Liver (tissue), 8 donors: ENCODE measurements at regions not wholly inside any gene's neighbourhood (a gene's known extent, or its start where the extent isn't known, plus 50 kb on each side); places are given as distances from the start of the nearest gene placed in this dataset.

Experiments
- DNase-seq: peaks from one replicate; pipeline ENCODE4 v3.0.0-alpha.2; 2017; ENCODE audit warnings: low spot score
- H3K27ac ChIP-seq, 2 donors: one replicate each; pipeline ENCODE4 v1.7.0; 2013; ENCODE audit warnings: inconsistent platforms in 2 of 2, low read length in 2 of 2, control low read depth in 1 of 2, low read depth in 1 of 2, mild to moderate bottlenecking in 1 of 2
- H3K27me3 ChIP-seq, 4 donors: one replicate each; pipeline versions ENCODE4 v1.6.1 to v1.7.0; 2013; ENCODE audit warnings: low read length in 3 of 4, inconsistent platforms in 1 of 4, mild to moderate bottlenecking in 1 of 4, moderate library complexity in 1 of 4; ENCODE audit not compliant: control insufficient read depth in 4 of 4, insufficient read depth in 4 of 4
- H3K36me3 ChIP-seq, 4 donors: one replicate each; pipeline versions ENCODE4 v1.6.1 to v1.7.0; 2013; ENCODE audit warnings: low read length in 3 of 4, mild to moderate bottlenecking in 3 of 4, low read depth in 1 of 4, moderate library complexity in 1 of 4; ENCODE audit not compliant: control insufficient read depth in 4 of 4, insufficient read depth in 3 of 4
- H3K4me1 ChIP-seq, 4 donors: one replicate each; pipeline versions ENCODE4 v1.6.1 to v1.7.0; 2013; ENCODE audit warnings: low read length in 3 of 4, mild to moderate bottlenecking in 3 of 4, moderate library complexity in 1 of 4; ENCODE audit not compliant: control insufficient read depth in 4 of 4, insufficient read depth in 4 of 4
- H3K4me3 ChIP-seq, 3 donors: one replicate each; pipeline versions ENCODE4 v1.6.1 to v1.7.0; 2013; ENCODE audit warnings: low read length in 3 of 3, control low read depth in 1 of 3, low read depth in 1 of 3, mild to moderate bottlenecking in 1 of 3
- H3K9ac ChIP-seq, 2 donors: one replicate each; pipeline ENCODE4 v1.7.0; 2013; ENCODE audit warnings: low read length in 2 of 2, mild to moderate bottlenecking in 2 of 2, moderate library complexity in 2 of 2, control low read depth in 1 of 2, low read depth in 1 of 2
- H3K9me3 ChIP-seq, 4 donors: one replicate each; pipeline versions ENCODE4 v1.6.1 to v1.7.0; 2013; ENCODE audit warnings: low read length in 3 of 4; ENCODE audit not compliant: control insufficient read depth in 4 of 4
- EGR1 ChIP-seq, 2 donors: IDR thresholded peaks; 2 replicates each; pipeline ENCODE4 v1.6.1; 2016 to 2018; ENCODE audit warnings: antibody characterized with exemption in 2 of 2, low read depth in 2 of 2
- FOXA1 ChIP-seq: IDR thresholded peaks from 2 replicates; pipeline ENCODE4 v1.6.1; 2016; ENCODE audit warnings: antibody characterized with exemption
- FOXA2 ChIP-seq: IDR thresholded peaks from 2 replicates; pipeline ENCODE4 v1.6.1; 2016; ENCODE audit warnings: antibody characterized with exemption
- HNF4G ChIP-seq: IDR thresholded peaks from 2 replicates; pipeline ENCODE4 v1.6.1; 2016; ENCODE audit warnings: antibody characterized with exemption
- JUND ChIP-seq, 2 donors: IDR thresholded peaks; 2 replicates each; pipeline ENCODE4 v1.6.1; 2016; ENCODE audit warnings: antibody characterized with exemption in 2 of 2
- MAX ChIP-seq: IDR thresholded peaks from 2 replicates; pipeline ENCODE4 v1.6.1; 2016; ENCODE audit warnings: antibody characterized with exemption
- NR2F2 ChIP-seq: IDR thresholded peaks from 2 replicates; pipeline ENCODE4 v1.6.1; 2016; ENCODE audit warnings: antibody characterized with exemption
- RAD21 ChIP-seq, 2 donors: IDR thresholded peaks; 2 replicates each; pipeline ENCODE4 v1.6.1; 2016; ENCODE audit warnings: antibody characterized with exemption in 2 of 2, mild to moderate bottlenecking in 2 of 2
- RXRA ChIP-seq, 2 donors: IDR thresholded peaks; 2 replicates each; pipeline ENCODE4 v1.6.1; 2017 to 2018; ENCODE audit warnings: antibody characterized with exemption in 2 of 2, mild to moderate bottlenecking in 1 of 2
- SP1 ChIP-seq: IDR thresholded peaks from 2 replicates; pipeline ENCODE4 v1.6.1; 2018; ENCODE audit warnings: antibody characterized with exemption, mild to moderate bottlenecking
- TAF1 ChIP-seq: conservative IDR thresholded peaks from 2 replicates; pipeline ENCODE4 v1.6.1; 2016; ENCODE audit warnings: antibody characterized with exemption, mild to moderate bottlenecking
- ZBTB33 ChIP-seq: IDR thresholded peaks from 2 replicates; pipeline ENCODE4 v1.6.1; 2016; ENCODE audit warnings: antibody characterized with exemption
- WGBS: extraction: QIAGEN DNeasy Blood & Tissue Kit; methylation state at CpG from one replicate; pipeline ENCODE4 v1.1.7; 2013; 5-methylcytosine and 5-hydroxymethylcytosine counted together
- TF ChIP-seq, protein P1 (sequence below): IDR thresholded peaks from 2 replicates; pipeline ENCODE4 v1.6.1; 2016; ENCODE audit warnings: antibody characterized with exemption, mild to moderate bottlenecking
- TF ChIP-seq, protein P2 (sequence below): IDR thresholded peaks from 2 replicates; pipeline ENCODE4 v1.6.1; 2016; ENCODE audit warnings: antibody characterized with exemption
- TF ChIP-seq, protein P3 (sequence below): fragments of 150-350 bp; IDR thresholded peaks from 2 replicates; pipeline ENCODE4 v1.5.1; 2017; ENCODE audit warnings: improper control_type of control experiment, low read depth, low read length; ENCODE audit not compliant: missing input control
- donor health status: healthy.
- donor health status: healthy.
- donor health status: healthy.
- donor health status: healthy.
- donor health status: healthy.

DNA sequence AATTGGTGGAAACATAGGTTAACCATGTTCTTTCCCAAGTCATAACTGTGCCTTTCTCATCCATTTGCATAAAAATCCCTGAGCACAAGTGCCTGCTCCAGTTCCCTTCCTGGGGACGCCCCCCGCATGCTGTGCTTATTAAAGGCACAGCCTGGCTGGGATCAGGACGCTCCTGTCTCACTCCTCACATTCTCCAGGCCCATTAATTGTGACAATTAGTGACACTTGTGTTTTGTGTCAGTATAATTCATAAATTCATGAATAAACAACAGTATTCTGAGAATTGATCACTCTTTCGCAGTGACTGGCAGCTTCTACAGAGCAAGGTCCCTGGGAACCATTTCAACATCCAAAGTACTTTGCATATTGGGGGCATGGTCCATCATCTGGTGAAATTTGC lies 1354.4 kb downstream of the TBC1D22A start:
- Histone ChIP-seq H3K9me3 (peaks cover 0 to 3% (median 0%) of the 10 kb centered on the region in 4 donors), H3K27me3 (peaks cover 0 to 3% (median 0%) of the 10 kb centered on the region in 4 donors), H3K4me3 (no peak overlapping the region), H3K27ac (no peak overlapping the region), H3K9ac (no peak overlapping the region), H3K36me3 (no peaks in the 10 kb centered on the region), H3K4me1 (no peaks in the 10 kb centered on the region)
- TF ChIP-seq NR2F2 (no peak), RAD21 (IDR thresholded peaks at IDR 0.05) (no peak), ZBTB33 (no peak), JUND (IDR thresholded peaks at IDR 0.05) (no peak), FOXA2 (no peak), RXRA (IDR thresholded peaks at IDR 0.05) (no peak), TAF1 (no peak), MAX (no peak), HNF4G (no peak), FOXA1 (no peak), SP1 (no peak), EGR1 (IDR thresholded peaks at IDR 0.05; ENCODE audit: low read depth in 2 of 2) (no peak)
- TF ChIP-seq, protein P1, sequence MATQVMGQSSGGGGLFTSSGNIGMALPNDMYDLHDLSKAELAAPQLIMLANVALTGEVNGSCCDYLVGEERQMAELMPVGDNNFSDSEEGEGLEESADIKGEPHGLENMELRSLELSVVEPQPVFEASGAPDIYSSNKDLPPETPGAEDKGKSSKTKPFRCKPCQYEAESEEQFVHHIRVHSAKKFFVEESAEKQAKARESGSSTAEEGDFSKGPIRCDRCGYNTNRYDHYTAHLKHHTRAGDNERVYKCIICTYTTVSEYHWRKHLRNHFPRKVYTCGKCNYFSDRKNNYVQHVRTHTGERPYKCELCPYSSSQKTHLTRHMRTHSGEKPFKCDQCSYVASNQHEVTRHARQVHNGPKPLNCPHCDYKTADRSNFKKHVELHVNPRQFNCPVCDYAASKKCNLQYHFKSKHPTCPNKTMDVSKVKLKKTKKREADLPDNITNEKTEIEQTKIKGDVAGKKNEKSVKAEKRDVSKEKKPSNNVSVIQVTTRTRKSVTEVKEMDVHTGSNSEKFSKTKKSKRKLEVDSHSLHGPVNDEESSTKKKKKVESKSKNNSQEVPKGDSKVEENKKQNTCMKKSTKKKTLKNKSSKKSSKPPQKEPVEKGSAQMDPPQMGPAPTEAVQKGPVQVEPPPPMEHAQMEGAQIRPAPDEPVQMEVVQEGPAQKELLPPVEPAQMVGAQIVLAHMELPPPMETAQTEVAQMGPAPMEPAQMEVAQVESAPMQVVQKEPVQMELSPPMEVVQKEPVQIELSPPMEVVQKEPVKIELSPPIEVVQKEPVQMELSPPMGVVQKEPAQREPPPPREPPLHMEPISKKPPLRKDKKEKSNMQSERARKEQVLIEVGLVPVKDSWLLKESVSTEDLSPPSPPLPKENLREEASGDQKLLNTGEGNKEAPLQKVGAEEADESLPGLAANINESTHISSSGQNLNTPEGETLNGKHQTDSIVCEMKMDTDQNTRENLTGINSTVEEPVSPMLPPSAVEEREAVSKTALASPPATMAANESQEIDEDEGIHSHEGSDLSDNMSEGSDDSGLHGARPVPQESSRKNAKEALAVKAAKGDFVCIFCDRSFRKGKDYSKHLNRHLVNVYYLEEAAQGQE = no peak
- TF ChIP-seq, protein P2, sequence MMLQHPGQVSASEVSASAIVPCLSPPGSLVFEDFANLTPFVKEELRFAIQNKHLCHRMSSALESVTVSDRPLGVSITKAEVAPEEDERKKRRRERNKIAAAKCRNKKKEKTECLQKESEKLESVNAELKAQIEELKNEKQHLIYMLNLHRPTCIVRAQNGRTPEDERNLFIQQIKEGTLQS = no peak
- TF ChIP-seq, protein P3, sequence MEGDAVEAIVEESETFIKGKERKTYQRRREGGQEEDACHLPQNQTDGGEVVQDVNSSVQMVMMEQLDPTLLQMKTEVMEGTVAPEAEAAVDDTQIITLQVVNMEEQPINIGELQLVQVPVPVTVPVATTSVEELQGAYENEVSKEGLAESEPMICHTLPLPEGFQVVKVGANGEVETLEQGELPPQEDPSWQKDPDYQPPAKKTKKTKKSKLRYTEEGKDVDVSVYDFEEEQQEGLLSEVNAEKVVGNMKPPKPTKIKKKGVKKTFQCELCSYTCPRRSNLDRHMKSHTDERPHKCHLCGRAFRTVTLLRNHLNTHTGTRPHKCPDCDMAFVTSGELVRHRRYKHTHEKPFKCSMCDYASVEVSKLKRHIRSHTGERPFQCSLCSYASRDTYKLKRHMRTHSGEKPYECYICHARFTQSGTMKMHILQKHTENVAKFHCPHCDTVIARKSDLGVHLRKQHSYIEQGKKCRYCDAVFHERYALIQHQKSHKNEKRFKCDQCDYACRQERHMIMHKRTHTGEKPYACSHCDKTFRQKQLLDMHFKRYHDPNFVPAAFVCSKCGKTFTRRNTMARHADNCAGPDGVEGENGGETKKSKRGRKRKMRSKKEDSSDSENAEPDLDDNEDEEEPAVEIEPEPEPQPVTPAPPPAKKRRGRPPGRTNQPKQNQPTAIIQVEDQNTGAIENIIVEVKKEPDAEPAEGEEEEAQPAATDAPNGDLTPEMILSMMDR = no peak
- no peak for DNase-seq
- WGBS = 62% methylated on average over 4 of the region's 4 CpGs
